ENCODE measurements at regions not wholly inside any gene's neighbourhood (a gene's known extent, or its start where the extent isn't known, plus 50 kb on each side); places are given as distances from the start of the nearest gene placed in this dataset.
"Not testable (repeated sequence)": the region's sequence is repeated elsewhere in the genome, so short reads cannot be mapped to it uniquely, and the experiment has no call there.

DNA sequence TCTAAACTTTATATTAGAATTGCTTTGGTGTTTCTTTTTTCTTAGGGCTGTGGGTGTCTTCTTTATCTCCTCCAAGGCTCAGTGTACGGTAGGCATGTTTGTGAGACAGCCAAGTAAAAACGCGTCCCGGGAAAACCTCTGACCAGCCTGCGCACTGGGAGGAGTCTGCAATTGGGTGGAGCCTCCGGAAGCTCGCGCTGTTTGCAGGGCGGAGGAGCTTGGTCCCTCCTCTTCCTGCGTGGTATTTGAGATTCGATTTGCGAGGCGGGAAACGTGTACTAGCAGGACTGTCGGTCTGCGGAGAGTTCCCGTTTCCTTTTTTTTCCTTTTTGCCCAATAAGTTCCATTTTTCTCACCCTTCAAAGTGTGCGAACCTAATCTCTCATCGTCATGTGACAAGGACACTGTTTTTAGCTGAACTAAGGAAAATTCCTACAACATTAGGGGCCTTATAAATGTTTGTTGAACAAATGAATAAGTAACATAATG, 182.1 kb upstream of the OTX2 start (continued):
- TF ChIP-seq RBFOX2 (IDR thresholded peaks at IDR 0.05; ENCODE audit: low read depth, low read length) (peak; percentile 66), POLR2A (conservative IDR thresholded peaks at IDR 0.05) (peak; percentile 74)

DNA sequence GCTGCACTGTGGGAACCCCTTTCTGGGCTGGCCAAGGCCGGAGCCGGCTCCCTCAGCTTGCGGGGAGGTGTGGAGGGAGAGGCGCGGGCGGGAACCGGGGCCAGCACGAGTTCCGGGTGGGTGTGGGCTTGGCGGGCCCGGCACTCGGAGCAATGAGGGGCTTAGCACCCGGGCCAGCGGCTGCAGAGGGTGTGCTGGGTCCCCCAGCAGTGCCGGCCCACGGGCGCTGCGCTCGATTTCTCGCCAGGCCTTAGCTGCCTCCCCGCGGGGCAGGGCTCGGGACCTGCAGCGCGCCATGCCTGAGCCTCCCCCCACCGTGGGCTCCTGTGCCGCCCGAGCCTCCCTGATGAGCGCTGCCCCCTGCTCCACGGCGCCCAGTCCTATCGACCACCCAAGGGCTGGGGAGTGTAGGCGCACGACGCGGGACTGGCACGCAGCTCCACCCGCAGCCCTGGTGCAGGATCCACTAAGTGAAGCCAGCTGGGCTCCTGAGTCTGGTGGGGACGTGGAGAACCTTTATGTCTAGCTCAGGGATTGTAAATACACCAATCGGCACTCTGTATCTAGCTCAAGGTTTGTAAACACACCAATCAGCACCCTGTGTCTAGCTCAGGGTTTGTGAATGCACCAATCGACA, 180.8 kb upstream of the OTX2 start:
- H3K9ac ChIP-seq (ENCODE audit: insufficient read depth in 1 of 2, low read depth in 2 of 2, low read length in 2 of 2); H3K4me2 ChIP-seq (ENCODE audit: insufficient read depth, low read length); FAIRE-seq; H3K9me3 ChIP-seq (replicated peaks; ENCODE audit: control insufficient read depth, insufficient read depth, low read depth, low read length); H2AFZ ChIP-seq (ENCODE audit: low read depth, low read length); CTCF ChIA-PET (ENCODE audit: low intra/inter-chr PET ratio); H3K27ac ChIP-seq (ENCODE audit: extremely low read depth, low read depth, low read length); H4K20me1 ChIP-seq (replicated peaks; ENCODE audit: control insufficient read depth, insufficient read depth, low read length); ATAC-seq; in situ Hi-C loops (cut with MboI); H3K36me3 ChIP-seq (ENCODE audit: control insufficient read depth, insufficient read depth, low read length); H3K9me1 ChIP-seq (ENCODE audit: control insufficient read depth, insufficient read depth, low read length); H3K27me3 ChIP-seq (ENCODE audit: control insufficient read depth in 2 of 2, insufficient read depth in 2 of 2, low read length in 2 of 2); DNase-seq (ENCODE audit: extremely low read depth in 1 of 4, low spot score in 3 of 4); BruUV-seq (replicated peaks); H3K4me3 ChIP-seq; intact Hi-C loops (cut with micrococcal nuclease); H3K4me1 ChIP-seq (replicated peaks in 1 of 2; ENCODE audit: control insufficient read depth in 2 of 2, insufficient read depth in 2 of 2, low read length in 2 of 2): not testable (repeated sequence)
- TF ChIP-seq RBFOX2 (IDR thresholded peaks at IDR 0.05; ENCODE audit: low read depth, low read length) (peak; percentile 3; the same call in 1 of the 2 replicates), POLR2G (IDR thresholded peaks at IDR 0.05; ENCODE audit: low read depth, low read length) (0 out of 2 replicates have a peak, but pooled peaks have one; percentile 22)
- TF ChIP-seq, protein P1, sequence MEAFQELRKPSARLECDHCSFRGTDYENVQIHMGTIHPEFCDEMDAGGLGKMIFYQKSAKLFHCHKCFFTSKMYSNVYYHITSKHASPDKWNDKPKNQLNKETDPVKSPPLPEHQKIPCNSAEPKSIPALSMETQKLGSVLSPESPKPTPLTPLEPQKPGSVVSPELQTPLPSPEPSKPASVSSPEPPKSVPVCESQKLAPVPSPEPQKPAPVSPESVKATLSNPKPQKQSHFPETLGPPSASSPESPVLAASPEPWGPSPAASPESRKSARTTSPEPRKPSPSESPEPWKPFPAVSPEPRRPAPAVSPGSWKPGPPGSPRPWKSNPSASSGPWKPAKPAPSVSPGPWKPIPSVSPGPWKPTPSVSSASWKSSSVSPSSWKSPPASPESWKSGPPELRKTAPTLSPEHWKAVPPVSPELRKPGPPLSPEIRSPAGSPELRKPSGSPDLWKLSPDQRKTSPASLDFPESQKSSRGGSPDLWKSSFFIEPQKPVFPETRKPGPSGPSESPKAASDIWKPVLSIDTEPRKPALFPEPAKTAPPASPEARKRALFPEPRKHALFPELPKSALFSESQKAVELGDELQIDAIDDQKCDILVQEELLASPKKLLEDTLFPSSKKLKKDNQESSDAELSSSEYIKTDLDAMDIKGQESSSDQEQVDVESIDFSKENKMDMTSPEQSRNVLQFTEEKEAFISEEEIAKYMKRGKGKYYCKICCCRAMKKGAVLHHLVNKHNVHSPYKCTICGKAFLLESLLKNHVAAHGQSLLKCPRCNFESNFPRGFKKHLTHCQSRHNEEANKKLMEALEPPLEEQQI (IDR thresholded peaks at IDR 0.05): peak; percentile 59
- TF ChIP-seq, protein P2, sequence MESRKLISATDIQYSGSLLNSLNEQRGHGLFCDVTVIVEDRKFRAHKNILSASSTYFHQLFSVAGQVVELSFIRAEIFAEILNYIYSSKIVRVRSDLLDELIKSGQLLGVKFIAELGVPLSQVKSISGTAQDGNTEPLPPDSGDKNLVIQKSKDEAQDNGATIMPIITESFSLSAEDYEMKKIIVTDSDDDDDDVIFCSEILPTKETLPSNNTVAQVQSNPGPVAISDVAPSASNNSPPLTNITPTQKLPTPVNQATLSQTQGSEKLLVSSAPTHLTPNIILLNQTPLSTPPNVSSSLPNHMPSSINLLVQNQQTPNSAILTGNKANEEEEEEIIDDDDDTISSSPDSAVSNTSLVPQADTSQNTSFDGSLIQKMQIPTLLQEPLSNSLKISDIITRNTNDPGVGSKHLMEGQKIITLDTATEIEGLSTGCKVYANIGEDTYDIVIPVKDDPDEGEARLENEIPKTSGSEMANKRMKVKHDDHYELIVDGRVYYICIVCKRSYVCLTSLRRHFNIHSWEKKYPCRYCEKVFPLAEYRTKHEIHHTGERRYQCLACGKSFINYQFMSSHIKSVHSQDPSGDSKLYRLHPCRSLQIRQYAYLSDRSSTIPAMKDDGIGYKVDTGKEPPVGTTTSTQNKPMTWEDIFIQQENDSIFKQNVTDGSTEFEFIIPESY (CRISPR knock-in tag; IDR thresholded peaks at IDR 0.05): peak; percentile 55; the same call in 1 of the 2 replicates
- WGBS (ENCODE audit: insufficient coverage, low coverage, missing lambda C conversion rate): 100% methylated on average over 1 of the region's 41 CpGs
- H3K79me2 ChIP-seq (ENCODE audit: control insufficient read depth, insufficient read depth, low read length): peaks cover 34% of the 10 kb centered on the region
- POLR2A ChIA-PET: interaction anchor here (0.6 to 2.7 kb wide), 6 partner anchors 9 to 31 kb away, joined by 3 to 29 read pairs (median 4); no protein-coding TSS in a partner anchor

Data from K562 (cell line).